Cardiac muscle cell (in vitro differentiated cells and primary cell): ENCODE measurements at regions not wholly inside any gene's neighbourhood (a gene's known extent, or its start where the extent isn't known, plus 50 kb on each side); places are given as distances from the start of the nearest gene placed in this dataset.
"Not testable (repeated sequence)": the region's sequence is repeated elsewhere in the genome, so short reads cannot be mapped to it uniquely, and the experiment has no call there.

Experiments
- DNase-seq, 2 donors: peaks; one replicate each; pipeline versions ENCODE4 v3.0.0 to v3.0.0-alpha.2; 2010 to 2017; ENCODE audit warnings: low read depth in 1 of 2, low spot score in 1 of 2
- H3K27ac ChIP-seq: fragments of 200-600 bp; sonication (generic); 2 replicates; pipeline ENCODE4 v1.5.1; 2016
- H3K27me3 ChIP-seq: fragments of 200-600 bp; sonication (generic); 2 replicates; pipeline ENCODE4 v1.6.0; 2016; ENCODE audit warnings: control low read depth
- H3K36me3 ChIP-seq: fragments of 200-600 bp; sonication (generic); 2 replicates; pipeline ENCODE4 v1.5.1; 2016; ENCODE audit warnings: control low read depth
- H3K4me1 ChIP-seq: fragments of 200-600 bp; sonication (generic); 2 replicates; pipeline ENCODE4 v1.8.1; 2017; ENCODE audit warnings: low read depth, mild to moderate bottlenecking, mixed run types
- H3K4me3 ChIP-seq: fragments of 200-600 bp; sonication (generic); 2 replicates; pipeline ENCODE4 v1.5.1; 2016; ENCODE audit warnings: mild to moderate bottlenecking
- H3K9me3 ChIP-seq: fragments of 200-600 bp; sonication (generic); 2 replicates; pipeline ENCODE4 v1.5.1; 2017; ENCODE audit warnings: low read depth, mild to moderate bottlenecking, control low read depth
- CTCF ChIP-seq: IDR thresholded peaks from 2 replicates; pipeline ENCODE4 v1.5.1; 2012; ENCODE audit warnings: low read depth, mild to moderate bottlenecking, low read length

GRCh38 chr16:5911241-5911640, 813.6 kb upstream of the EEF2KMT start:
- no peaks in the 10 kb centered on the region for H3K4me1 ChIP-seq
- no peak overlapping the region for H3K27ac ChIP-seq
- TF ChIP-seq CTCF = no peak
- no peaks in the 10 kb centered on the region for H3K36me3 ChIP-seq
- H3K4me3 ChIP-seq = no peak overlapping the region
- H3K9me3 ChIP-seq = no peaks in the 10 kb centered on the region
- DNase-seq = no peak
- H3K27me3 ChIP-seq = peaks cover under 1% of the 10 kb centered on the region

GRCh38 chr16:5909556-5909955, 812.0 kb upstream of the EEF2KMT start:
- not testable (repeated sequence) for DNase-seq

GRCh38 chr16:5907544-5907943, 809.9 kb upstream of the EEF2KMT start:
- TF ChIP-seq CTCF = no peak
- Histone ChIP-seq H3K9me3 (no peaks in the 10 kb centered on the region), H3K36me3 (no peaks in the 10 kb centered on the region), H3K27me3 (no peaks in the 10 kb centered on the region), H3K4me1 (no peaks in the 10 kb centered on the region), H3K27ac (no peak overlapping the region), H3K4me3 (no peak overlapping the region)
- no peak for DNase-seq

More at GRCh38 chr16:5909556-5909955, 812.0 kb upstream of the EEF2KMT start:
- not testable (repeated sequence) for H3K27ac ChIP-seq, H3K9me3 ChIP-seq, H3K36me3 ChIP-seq, H3K27me3 ChIP-seq, H3K4me1 ChIP-seq, H3K4me3 ChIP-seq

GRCh38 chr16:5906351-5906750, 808.8 kb upstream of the EEF2KMT start:
- Histone ChIP-seq H3K4me1 (no peaks in the 10 kb centered on the region), H3K27me3 (no peaks in the 10 kb centered on the region), H3K4me3 (no peak overlapping the region), H3K9me3 (no peaks in the 10 kb centered on the region), H3K27ac (no peak overlapping the region), H3K36me3 (no peaks in the 10 kb centered on the region)
- no peak for TF ChIP-seq CTCF
- DNase-seq = no peak

GRCh38 chr16:5905935-5906334, 808.3 kb upstream of the EEF2KMT start:
- Histone ChIP-seq H3K27me3 (no peaks in the 10 kb centered on the region), H3K27ac (no peak overlapping the region), H3K36me3 (no peaks in the 10 kb centered on the region), H3K4me1 (no peaks in the 10 kb centered on the region), H3K4me3 (no peak overlapping the region), H3K9me3 (no peaks in the 10 kb centered on the region)
- no peak for TF ChIP-seq CTCF
- no peak for DNase-seq

GRCh38 chr16:5903832-5904231, 806.2 kb upstream of the EEF2KMT start:
- H3K4me1 ChIP-seq = no peaks in the 10 kb centered on the region
- H3K36me3 ChIP-seq = no peaks in the 10 kb centered on the region
- no peak for DNase-seq
- H3K4me3 ChIP-seq = no peak overlapping the region
- no peaks in the 10 kb centered on the region for H3K27me3 ChIP-seq
- no peaks in the 10 kb centered on the region for H3K9me3 ChIP-seq
- no peak overlapping the region for H3K27ac ChIP-seq
- TF ChIP-seq CTCF = no peak
